GM18498 (cell line): ENCODE measurements at regions not wholly inside any gene's neighbourhood (a gene's known extent, or its start where the extent isn't known, plus 50 kb on each side); places are given as distances from the start of the nearest gene placed in this dataset.
"Not testable (repeated sequence)": the region's sequence is repeated elsewhere in the genome, so short reads cannot be mapped to it uniquely, and the experiment has no call there.

Experiments
- ATAC-seq: cut with Tn5 transposase; IDR thresholded peaks from one replicate; pipeline ENCODE4 v1.9.1; 2021; ENCODE audit warnings: mild to moderate bottlenecking, moderate library complexity; ENCODE audit not compliant: unreplicated experiment

DNA sequence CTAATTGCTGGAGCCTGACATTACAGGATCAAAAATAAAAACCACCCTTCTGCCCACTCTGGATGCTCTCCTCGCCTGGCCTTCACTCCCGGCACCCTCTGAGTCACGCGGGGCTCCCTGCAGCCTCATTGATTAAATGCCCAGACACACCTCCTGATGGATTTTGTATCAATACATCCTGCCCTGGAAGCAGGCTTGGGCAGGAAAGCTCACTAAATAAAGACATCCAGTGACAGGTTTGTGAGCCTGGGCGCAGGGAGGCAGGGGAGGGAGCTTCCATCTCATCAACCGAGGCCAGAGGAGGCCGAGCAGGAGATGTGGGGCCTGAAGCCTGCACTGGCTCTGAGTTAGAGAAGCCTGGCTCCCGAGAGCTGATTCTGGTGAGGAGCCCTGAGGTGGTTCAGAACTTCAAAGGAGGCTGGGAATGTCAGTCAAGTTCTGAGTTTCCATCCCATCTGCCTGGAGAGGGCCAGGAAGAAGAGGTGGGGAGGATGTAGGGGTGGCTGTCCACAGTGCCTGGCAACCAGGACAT, 318.6 kb downstream of the ADGRD1 start:
- ATAC-seq = not testable (repeated sequence)

- ATAC-seq = no peak
Observed at GRCh38 chr12:131273291-131273845, 319.7 kb downstream of the ADGRD1 start.

DNA sequence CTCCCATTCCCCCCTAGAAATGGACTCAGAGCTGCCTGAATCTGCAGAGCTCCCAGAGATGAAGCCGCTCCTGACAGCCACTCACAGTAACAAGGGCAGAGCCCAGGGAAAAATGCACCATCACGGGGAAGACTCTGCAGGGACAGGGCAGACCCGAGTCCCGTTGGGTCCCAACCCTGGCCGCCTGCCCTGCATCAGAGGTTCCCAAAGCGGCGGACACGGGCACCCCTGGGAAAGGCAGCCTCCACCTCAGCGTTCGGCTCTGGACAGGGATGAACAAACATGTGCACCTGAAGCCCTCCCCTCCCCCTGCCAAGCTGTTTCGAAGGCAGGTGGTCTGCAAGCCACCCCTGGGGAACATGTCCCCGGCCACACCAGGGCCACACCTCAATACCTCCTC, 320.4 kb downstream of the ADGRD1 start:
- no peak for ATAC-seq

DNA sequence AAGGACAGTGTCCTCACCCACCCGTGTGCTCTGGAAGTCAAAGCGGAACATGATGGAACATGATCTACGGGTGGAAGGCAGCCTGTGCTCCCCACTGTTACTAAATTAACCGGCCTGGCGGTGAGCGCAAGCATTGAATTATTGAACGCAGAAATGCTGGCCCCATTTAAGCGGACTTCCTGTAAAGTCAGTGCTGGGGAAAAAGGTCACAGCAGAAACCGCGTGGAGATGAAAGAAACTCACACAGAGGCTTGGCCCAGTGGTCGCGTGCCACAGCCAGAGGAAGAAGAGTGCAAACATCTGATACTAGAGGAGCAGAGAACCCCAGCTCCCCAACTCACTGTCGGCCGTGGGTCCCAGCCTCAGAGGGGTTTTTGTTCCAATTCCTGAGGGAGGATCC, 321.2 kb downstream of the ADGRD1 start:
- ATAC-seq = no peak

GRCh38 chr12:131275824-131276223, 322.1 kb downstream of the ADGRD1 start:
- ATAC-seq = no peak

- ATAC-seq = no peak
Observed at GRCh38 chr12:131276501-131277185, 322.9 kb downstream of the ADGRD1 start.

- ATAC-seq = not testable (repeated sequence)
Observed at GRCh38 chr12:131277186-131278091, 323.7 kb downstream of the ADGRD1 start.

- ATAC-seq = not testable (repeated sequence)
Observed at GRCh38 chr12:131278451-131279115, 324.9 kb downstream of the ADGRD1 start.

- no peak for ATAC-seq
Observed at GRCh38 chr12:131279281-131279921, 325.7 kb downstream of the ADGRD1 start.

GRCh38 chr12:131280426-131280825, 326.7 kb downstream of the ADGRD1 start:
- ATAC-seq = no peak

DNA sequence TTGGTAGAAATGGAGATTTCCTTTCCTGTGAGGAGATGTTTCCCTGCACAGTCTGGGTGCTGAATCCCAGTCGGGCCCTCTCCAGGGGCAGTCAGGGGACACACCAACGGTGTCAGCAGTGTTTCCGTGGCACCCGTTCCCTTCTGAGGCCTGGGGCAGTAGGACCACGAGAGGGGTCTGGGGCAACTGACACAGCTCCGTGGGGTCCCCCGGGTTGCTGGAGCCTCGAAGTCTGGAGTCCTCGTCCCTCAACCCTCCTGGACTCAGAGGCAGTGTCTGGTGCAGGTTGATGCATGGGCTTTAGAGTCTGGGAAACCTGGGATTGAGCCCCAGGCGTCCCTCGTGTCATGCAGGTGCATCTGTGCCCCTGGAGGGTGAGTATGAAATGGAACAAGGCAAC, 327.3 kb downstream of the ADGRD1 start:
- ATAC-seq = no peak

DNA sequence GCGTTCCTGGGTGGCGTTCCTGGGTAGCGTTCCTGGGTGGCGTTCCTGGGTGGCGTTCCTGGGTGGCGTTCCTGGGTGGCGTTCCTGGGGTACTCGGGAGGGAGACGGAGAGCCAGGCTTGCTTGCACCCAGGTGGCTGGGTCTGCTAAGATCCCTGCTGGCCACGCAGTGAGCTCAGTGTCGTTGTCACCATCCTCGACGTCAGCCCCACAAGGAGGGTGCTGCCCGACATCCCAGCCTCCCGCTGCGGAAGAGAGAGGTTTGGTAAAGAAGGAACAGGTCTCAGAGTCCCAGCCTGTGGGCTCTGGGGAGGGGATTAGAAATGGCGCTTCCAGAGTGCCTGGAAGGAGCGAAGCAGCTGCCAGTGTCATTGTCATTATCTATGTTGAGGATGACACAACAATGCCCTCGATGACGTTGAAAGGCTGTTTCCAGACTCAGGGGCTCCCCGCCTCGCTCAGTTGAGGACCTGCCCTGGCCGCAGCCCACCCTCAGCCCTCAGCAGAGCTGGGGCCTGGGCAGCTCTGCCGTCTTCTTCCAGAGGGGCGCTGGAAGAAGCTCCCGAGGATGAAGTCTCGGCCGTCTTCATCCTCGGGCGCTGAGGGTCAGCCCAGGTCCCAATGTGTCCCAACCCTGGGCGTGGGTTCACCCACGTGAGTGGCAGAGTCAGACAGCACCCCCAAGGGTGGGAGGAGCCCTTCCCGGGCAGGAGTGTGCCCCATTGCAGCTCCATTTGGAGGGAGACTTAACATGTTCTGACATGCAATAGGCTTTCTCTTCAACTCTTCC, 328.8 kb downstream of the ADGRD1 start:
- ATAC-seq = no peak

- ATAC-seq = no peak
Observed at GRCh38 chr12:131283191-131283861, 329.6 kb downstream of the ADGRD1 start.

DNA sequence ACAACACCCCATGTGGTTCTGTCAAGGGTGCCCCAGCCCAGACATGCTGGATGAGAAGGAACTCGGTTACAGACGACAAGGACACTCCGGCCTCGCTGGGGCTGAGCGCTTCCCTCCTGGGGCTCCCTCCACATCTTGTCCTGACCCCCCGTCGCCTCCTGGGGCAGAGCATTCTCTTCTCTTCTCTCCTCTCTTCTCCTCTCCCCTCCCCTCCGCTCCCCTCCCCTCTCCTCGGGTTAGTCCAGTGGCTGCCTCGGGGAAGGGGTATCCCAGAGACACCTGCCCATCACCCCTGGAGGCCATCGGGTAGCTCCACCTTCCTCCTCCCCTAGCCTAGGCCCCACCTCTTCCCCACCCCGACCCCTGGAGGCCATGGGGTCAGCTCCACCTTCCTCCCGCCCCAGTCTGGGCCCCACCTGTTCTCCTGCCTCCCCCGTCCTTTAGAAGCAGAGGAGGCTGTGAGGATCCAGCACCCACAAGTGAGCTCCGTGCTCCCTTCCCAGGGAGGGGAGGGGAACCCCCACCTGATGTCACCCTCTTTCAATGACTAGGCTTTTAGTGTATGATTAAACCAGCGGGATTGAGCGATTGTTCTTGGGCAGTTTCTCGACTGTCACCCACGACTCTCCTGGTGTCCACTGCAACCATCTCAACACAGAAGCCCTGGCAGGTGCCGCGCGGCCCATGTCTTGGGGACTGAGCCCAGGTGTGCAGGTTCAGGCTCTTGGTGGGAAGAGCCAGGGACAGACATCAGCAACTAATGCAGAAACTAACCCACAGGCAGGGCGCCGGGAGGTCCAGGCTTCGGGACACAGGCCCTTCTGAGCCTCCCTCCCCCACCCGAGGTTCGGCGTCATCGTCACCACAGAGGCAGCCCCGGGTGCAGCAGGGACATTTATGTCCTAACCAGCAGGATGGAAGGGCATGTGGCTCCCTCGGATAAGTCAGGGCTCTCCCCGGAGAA, 330.4 kb downstream of the ADGRD1 start:
- ATAC-seq = not testable (repeated sequence)

DNA sequence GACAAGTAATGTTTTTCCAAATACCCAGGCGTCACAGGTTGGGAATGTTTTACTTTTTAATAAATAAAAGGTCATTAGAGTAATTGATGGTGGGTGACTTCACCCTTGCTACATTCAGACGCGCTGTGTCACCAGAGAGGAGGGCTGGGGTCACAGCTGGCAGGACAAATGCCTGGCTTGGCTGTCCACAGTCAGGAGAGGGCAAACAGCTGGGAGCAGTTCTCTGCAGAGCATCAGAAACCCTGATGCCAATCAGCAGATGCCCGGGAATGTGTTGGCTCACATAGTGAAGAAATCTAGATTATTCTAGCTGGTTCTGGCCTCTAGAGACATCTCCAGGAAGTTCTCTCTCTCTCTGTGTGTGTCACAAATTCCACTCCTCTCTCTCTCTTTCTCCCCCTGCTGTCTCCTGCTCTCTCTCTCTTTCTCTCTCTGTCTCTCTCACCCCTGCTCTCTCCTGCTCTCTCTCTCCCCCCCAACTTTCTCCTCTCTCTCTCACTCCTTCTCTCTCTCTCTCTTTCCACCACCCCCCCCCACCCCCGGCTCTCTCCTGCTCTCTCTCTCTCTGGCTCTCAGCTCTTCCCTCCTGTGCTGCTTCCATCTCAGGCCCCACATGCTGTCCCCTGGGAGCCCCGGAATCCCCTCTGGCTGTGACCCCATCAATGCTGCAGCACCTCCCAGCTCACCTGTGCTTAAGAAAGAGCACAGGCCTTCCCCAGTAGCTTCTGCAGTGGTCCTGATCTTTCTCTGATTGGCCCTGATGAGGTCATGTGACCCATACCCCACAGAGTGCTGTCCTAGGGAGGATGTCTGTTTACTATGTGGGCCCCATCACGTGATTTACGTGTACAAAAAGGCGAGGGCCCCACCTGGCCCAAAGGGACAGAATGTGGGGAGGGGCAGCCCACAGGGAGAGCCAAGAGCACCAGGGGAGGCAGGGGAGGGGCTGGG, 331.5 kb downstream of the ADGRD1 start:
- ATAC-seq = not testable (repeated sequence)

DNA sequence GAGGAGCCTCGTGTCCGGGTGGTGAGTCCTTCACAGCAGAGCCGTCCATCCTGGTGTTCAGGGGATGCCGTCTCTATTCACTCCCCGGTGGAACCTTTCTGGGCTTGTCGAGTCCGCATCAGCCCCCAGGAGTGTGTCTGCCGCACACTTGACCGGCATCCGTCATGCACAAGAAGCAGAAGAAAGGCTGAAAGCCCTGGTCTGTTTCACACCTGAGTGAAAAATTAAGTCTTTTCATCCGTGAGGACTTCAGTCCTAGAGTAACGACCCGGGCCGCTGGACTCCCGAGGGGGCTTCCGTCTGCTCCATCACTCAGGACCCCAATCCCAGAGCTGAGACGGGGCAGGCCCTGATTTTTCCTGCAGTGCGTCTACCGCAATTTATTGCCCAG, 332.2 kb downstream of the ADGRD1 start:
- ATAC-seq = not testable (repeated sequence)

GRCh38 chr12:131286301-131286700, 332.6 kb downstream of the ADGRD1 start:
- not testable (repeated sequence) for ATAC-seq
